NCI-H2107 treated with DMSO at 0.1 percent for 48 hours (cell line): ENCODE measurements at regions not wholly inside any gene's neighbourhood (a gene's known extent, or its start where the extent isn't known, plus 50 kb on each side); places are given as distances from the start of the nearest gene placed in this dataset.
"Not testable (repeated sequence)": the region's sequence is repeated elsewhere in the genome, so short reads cannot be mapped to it uniquely, and the experiment has no call there.

ENCODE experiments used
- DNase-seq: peaks from one replicate; lab custom pipeline; 2025; ENCODE audit not compliant: unreplicated experiment; lab: John Stamatoyannopoulos, UW

DNA sequence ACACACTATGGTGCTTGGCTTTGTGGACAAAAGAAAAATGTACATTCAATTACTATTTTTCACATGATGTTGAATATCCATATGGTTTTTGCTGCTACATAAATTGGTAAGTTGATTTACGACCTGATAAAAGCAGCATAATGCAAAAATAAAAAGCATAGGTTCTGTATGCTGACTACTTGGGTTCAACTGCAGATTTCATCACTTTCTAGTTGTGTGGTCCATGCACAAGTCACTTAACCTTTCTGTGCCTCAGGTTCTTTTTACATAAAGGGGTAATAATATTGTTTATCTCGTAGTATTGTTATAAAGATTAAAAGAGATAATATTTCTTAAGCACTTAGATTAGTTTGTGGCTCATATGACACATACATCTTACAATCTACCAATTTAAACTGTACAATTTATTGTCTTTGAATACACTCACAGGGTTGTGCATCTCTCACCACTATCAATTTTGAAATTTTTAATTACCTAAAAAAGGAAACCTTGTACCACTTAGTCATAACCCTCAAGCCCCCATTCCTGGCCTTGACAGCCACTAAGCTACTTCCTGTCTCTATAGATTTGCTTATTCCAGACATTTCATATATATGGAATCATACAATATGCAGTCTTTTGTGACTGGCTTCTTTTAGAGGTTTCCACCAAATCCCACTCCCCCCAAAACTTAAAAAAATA, 1443.9 kb downstream of the SUCLG1 start:
- no peak for DNase-seq

DNA sequence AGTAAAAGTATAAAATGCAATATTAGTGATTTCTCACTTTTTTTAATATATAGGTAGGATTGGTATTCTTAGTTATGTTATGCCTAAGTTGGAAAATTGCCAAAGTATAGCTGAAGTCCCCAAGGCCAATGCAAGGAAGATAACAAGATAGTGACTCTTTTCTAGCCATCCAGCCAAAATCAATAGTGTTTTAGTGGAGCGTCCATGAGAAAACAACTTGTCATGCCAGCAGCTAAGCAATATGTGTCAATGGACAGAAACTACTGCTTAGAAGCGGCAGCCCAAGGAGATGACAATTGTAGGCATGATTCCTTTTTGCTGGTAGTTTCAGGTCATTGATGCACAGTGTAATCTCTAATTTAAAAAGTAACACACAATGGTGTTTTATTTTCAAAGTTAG, 1444.6 kb downstream of the SUCLG1 start:
- DNase-seq, result no peak

DNA sequence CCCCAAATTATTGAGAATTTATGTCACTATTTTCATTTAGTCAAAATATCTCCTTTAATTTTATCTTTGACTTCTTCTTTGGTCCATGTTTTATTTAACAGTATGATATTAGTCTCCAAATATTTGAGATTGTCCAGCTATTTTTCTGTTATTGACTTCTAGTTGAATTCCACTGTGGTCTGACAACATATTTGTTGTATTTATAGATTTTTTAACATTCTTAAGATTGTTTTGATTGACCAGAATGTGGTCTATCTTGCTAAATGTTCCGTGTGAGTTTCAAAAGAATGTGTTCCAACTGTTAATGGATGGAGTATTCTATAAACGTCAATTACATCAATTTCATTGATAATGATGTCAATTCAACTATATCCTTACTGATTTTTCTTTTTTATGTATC, 1452.1 kb downstream of the SUCLG1 start:
- DNase-seq, result no peak

DNA sequence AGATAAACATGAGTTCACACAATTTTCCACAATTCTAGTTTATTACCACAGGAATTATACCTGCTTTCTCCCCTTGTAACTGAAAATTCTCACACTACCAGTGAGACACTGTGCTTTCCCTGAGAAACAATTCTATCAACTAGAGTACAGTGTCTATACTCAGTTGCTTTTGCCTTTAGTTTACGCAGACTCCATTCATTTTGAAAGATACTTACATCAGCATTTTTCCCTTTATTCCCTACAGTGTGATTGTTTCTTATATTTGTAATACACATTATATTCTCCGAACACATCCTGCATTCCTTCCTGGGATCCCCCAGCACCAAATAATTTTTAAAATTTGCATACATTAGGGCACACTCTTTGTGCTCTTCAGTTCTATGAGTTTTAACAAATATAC, 1455.5 kb downstream of the SUCLG1 start:
- no peak for DNase-seq

DNA sequence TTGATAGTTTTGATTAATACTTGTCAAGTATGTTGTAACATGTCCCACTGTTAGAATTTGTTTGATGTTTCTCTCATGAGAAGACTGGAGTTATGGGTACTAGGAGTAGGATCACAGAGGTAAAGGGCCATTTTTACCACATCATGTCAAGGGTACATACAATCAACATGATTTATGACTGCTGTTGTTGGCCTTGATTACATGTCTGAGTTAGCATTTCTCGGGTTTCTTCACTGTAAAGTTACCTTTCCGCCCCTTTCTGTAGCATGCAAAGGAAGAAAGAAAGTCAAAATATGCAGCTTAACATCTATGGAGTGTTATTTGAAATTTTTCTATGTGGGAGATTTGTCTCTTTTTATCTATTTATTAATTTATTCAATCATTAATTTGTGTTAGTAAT, 1456.4 kb downstream of the SUCLG1 start:
- no peak for DNase-seq

DNA sequence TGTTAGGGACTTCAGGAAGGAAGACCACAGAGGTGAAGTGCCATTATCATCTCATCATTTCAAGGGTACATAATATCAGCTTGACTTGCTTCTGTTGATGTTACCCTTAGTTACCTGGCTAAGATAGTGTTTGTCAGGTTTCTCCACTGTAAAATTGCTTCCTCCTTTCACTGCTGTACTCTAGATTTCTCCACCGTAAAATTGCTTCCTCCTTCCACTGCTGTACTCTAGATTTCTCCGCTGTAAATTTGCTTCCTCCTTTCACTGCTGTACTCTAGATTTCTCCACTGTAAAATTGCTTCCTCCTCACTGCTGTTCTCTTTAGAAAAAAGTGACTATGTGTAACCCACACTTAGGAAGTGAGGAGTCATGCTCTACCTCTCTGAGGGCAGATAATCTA, 1460.3 kb downstream of the SUCLG1 start:
- no peak for DNase-seq

DNA sequence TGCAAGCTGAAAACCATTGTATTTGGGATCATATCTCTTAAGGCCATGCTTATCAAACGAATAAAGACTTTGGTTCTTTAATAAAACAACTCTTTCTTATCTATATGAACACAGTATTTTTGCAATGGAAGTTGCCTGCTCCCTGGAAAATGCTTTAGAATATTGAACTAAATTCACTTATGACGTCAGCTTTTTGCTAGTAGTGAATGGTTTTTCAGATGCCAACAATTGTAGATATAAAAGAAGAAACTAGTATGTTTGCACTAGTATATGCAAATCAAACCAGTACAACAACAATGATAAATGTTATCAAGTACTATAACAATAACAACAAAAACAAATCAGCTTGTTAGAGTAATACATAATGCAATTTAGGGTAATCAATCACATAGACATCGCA, 1462.9 kb downstream of the SUCLG1 start:
- no peak for DNase-seq

DNA sequence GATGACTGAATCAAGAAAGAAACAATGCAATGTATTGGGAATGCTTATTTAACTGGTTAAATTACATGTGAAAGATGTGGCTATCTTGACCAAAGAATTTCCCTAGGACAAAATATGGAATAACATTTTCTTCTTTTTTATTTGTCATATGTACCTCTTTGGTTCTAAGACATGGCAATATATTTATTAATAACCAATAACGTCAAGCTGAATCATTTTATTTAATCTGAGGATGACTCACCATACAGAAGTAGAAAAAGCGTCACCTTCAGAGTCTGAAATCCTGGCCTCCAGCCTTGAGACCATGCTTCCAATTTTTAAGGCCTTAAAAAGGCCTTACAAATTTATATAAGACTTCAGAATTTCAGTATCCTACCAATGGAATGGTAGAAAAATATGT, 1464.9 kb downstream of the SUCLG1 start:
- DNase-seq, result no peak

DNA sequence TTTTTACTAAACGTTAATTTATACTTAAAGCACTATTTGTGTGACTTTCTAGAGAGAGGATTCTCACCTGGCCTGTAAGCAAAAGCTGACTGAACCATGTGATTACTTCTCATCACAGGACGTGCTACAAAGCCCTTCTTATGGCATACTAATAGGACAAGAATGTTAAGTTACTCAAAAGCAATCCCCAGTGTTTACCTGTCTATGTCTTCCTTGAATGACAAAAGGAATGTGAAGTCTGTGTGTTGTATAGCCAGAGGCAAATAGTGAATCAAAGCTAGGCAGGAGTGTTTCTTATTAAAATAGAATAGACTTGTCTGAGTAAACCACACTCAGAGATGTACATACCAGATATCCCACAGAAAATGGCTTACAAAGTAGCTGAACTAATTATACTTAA, 1465.5 kb downstream of the SUCLG1 start:
- DNase-seq, result no peak

DNA sequence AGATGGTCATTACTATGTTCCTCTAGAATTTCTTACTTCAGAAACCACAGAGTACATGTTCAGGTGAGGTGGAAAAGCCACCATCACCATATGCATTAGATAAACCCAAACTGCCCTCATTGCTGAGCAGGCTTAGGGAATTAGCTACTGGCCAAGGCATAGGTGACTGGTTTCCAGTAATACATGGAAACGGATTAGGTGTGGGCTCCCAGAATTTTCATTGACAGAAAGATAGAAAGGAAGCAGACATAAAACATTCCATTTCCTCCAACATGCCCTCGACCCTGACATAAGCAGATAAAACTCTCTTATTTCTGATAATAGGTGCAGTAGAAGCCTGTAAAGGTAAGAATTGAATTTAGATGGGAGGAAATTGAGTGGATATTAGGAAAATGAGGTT, 1466.1 kb downstream of the SUCLG1 start:
- DNase-seq, result no peak

DNA sequence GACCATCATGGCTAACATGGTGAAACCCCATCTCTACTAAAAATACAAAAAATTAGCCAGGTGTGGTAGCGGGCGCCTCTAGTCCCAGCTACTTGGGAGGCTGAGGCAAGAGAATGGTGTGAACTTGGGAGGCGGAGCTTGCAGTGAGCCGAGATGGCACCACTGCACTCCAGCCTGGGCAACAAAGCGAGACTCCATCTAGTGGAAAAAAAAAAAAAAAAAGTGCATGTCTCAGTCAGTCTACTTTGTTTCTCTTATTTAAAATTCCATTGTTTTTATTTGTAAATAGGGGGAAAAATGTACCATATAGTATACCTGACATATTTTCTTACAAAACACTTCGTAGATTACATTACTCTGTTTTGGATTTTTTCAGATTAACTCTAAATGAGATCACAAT, 1471.4 kb downstream of the SUCLG1 start:
- not testable (repeated sequence) for DNase-seq

DNA sequence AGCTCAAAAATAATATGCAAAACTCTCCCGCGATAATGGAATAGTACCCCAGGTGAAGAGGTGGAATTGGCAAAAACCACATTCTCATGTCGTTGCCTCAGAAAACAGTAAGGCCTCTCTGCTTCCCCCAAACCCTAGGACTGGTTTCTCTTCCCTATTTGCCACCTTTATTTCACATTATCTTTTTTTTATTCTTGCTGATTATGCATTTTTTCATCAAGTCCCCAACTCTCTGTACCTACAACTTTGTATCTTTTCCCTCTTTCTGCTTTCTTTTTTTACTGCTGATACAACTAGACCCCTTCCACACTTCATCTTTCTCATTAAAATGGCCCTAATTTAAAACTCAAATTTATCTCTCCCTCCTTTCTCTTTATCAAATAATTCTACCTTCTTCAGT, 1472.2 kb downstream of the SUCLG1 start:
- DNase-seq, result no peak

DNA sequence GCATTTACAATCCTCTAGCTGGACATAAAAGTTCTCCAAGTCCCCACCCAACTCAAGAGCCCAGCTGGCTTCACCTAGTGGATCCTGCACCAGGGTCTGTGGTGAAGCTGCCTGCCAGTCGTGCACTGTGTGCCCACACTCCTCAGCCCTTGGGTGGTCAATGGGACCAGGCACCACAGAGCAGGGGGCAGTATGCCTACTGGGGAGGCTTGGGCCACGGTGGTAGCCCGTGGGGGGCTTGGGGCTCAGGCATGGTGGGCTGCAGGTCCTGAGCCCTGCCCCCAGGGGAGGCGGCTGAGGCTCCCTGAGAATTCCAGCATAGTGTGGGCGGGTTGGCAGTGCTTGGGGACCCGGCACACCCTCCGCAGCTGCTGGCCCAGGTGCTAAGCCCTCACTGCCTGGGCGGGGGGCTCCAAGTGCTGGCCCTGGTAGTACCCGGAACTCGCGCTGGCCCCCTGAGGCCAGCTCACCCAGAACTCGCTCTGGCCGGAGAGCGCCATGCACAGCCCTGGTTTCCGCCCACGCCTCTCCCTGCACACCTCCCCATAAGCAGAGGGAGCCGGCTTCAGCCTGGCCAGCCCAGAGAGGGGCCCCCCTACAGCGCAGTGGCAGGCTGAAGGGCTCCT, 1473.4 kb downstream of the SUCLG1 start:
- DNase-seq, result no peak

DNA sequence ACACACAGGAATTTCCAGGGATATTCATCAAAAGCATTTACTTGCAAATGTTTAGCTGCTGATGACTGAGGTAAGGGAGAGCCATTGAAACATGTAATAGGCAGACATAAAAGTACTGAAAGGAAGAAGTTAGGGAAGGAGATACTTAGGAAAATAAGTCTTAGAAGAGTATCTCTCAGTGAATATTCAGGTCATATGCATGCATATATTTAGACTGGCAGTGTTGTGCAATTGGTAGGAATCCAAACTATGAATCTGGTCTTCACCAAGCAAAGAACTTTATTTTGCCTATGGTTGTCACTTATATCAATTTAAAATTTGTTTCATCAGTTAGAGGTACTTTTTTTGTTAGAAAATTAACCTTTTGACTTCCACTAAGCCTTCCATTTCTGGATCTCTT, 1490.7 kb downstream of the SUCLG1 start:
- no peak for DNase-seq

DNA sequence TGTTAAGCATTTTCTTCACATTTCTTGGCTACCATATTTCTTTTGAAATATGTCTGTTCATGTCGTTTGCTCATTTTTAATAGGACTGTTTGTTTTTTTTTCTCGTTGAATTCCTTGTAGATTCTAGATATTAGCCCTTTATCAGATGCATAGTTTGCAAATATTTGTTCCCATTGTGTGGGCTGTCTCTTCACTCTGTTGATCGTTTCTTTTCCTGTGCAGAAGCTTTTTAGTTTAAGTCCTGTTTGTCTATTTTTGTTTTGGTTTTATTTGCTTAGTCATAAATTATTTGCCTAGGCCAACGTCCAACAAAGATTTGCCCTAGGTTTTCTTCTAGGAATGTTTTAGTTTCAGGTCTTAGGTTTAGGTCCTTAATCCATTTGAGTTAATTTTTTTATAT, 1494.7 kb downstream of the SUCLG1 start:
- no peak for DNase-seq

DNA sequence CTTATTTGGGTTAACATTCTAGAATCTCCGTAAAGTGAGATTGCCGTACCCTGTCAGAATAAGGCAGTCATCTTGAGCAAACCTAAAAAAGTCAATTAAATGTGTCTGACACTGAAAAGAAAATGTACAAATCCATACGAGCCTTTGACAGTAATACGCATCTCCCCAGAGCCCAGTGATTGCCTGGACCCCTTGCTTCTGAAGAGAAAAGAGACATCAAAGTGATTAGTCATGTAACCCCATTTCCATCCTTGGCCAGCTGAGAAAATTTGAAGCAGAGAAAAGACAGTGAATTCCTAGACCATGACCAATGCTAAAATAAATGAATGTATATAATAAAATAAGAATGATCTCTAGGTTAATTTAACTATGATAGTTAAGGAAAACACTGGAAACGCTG, 1499.4 kb downstream of the SUCLG1 start:
- DNase-seq, result no peak

DNA sequence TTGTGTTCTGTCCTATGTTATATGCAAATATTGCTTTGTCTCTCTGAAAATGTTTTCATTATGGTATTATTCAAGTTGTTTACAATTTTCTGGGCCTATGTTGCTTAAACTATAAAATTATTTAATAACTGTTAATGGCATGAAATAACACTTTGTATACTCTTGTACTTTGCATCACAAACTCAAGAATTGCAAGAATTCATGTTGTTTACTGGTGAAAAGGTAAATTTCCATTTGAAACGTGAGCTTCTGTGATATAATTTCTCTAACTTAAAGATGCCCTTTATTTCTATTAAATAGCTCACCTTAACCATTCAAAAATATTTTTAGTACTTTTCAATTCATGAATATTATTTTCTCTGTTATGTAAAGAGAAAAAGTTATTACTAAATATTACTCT, 1504.2 kb downstream of the SUCLG1 start:
- no peak for DNase-seq

DNA sequence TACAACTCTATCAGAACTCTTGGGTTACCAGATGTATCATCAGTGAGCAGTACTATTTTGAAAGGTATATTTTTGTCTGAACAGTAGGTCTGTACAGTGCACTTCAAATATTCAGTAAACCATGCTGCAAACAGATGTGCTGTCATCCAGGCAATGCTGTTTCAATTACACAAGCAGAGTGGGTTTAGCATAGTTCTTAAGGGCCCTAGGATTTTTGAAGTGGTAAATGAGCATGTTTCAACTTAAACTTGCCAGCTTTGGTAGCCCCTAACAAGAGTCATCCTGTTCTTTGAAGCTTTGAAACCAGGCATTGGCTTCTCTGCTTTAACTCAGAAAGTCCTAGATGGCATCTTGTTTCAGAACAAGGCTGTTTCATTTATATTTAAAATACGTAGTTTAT, 1519.9 kb downstream of the SUCLG1 start:
- DNase-seq, result no peak

DNA sequence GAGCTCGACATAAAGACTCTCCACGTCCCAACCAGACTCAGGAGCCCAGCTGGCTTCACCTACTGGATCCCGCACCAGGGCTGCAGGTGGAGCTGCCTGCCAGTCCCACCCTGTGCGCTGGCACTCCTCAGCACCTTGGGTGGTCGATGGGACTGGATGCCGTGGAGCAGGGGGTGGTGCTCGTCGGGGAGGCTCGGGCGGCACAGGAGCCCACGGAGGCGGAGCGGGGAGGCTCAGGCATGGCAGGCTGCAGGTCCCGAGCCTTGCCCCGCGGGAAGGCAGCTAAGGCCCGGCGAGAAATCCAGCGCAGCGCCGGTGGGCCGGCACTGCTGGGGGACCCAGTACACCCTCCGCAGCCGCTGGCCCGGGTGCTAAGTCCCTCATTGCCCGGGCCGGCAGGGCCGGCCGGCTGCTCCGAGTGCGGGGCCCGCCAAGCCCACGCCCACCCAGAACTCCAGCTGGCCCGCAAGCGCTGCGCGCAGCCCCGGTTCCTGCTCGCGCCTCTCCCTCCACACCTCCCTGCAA, 1520.7 kb downstream of the SUCLG1 start:
- DNase-seq, result not testable (repeated sequence)

DNA sequence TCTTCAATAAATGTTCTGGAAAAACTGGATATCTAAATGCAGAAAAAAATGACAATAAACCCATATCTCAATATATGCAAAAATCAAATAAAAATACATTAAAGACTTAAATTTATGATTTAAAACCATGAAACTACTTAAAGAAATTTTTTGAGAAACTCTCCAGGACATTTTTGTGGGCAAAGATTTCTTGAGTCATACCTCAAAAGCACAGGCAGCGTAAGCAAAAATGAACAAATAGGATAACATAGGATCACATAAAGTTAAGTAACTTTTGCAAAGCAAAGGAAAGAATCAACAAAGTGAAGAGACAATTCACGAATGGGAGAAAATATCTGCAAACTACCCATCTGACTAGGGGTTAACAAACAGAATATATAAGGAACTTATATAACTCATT, 1545.5 kb downstream of the SUCLG1 start:
- no peak for DNase-seq

DNA sequence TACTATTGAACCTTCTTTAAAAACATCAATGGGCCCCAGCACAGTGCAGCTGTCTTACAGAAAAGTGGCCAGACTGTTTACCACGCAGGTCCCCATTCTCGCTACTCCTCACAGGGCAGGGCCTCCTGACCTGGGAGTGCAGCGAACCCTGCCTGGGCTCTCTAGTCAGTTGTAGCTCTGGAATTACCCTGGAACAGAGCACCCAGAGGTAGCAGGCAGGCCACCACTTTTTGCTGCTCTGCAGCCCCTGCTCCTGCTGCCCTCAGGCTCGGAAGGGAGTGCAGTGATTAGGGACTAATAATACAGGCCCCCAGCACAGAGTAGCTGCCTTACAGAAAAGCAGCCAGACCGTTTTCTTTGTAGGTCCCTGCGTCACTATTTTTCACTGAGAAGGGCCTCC, 1563.0 kb downstream of the SUCLG1 start:
- DNase-seq, result no peak

DNA sequence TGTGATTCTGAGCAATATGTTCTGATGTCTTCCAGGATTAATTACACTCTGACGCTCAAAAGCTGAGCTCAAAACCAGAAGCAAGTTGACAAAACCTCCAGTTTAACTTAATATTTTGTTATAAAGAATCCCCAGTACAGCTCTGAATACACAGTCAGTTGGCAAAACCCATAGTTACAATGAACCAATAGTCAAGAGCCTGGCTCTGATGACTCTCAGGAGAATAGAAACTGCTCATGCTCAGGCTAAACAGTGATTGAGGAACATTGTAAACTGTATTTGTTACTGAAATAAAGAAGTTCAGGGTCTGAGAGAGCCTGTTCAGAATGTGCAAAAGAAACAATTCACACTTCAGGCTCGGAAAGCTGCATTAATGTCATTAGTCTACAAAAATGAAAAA, 1565.9 kb downstream of the SUCLG1 start:
- DNase-seq, result no peak

DNA sequence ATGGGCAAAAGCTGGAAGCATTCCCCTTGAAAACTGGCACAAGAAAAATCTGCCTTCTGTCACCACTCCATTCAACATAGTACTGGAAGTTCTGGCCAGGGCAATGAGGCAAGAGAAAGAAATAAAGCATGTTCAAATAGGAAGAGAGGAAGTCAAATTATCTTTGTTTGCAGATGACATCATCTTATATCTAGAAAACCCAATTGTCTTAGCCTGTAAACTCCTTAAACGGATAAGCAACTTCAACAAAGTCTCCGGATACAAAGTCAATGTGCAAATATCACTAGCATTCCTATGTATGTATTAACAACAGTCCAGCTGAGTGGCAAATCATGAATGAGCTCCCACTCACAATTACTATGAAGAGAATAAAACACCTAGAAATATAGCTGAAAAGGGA, 1579.3 kb downstream of the SUCLG1 start:
- DNase-seq, result no peak
